NOMO-1 treated with DMSO at 0.1 percent for 48 hours (cell line): ENCODE measurements at regions not wholly inside any gene's neighbourhood (a gene's known extent, or its start where the extent isn't known, plus 50 kb on each side); places are given as distances from the start of the nearest gene placed in this dataset.
A peak's percentile ranks its signal among the peaks of the same experiment; 100 is the strongest.
"Not testable (repeated sequence)": the region's sequence is repeated elsewhere in the genome, so short reads cannot be mapped to it uniquely, and the experiment has no call there.

Source experiments
- DNase-seq: peaks from one replicate; lab custom pipeline; 2025; ENCODE audit not compliant: unreplicated experiment; lab: John Stamatoyannopoulos, UW

GRCh38 chr10:52539463-52539862 is 225.4 kb downstream of the DKK1 start:
- DNase-seq: no peak

GRCh38 chr10:52540479-52540984 is 226.5 kb downstream of the DKK1 start:
- DNase-seq: no peak

- no peak for DNase-seq
These were observed 227.0 kb downstream of the DKK1 start for GRCh38 chr10:52541006-52541473.

GRCh38 chr10:52542906-52543305 is 228.8 kb downstream of the DKK1 start:
- no peak for DNase-seq

- no peak for DNase-seq
These were observed 221.5 kb downstream of the MBL2 start for GRCh38 chr10:52551046-52551445.

- no peak for DNase-seq
These were observed 214.5 kb downstream of the MBL2 start for GRCh38 chr10:52558090-52558489.

- no peak for DNase-seq
These were observed 211.3 kb downstream of the MBL2 start for GRCh38 chr10:52561322-52561721.

GRCh38 chr10:52563360-52563759 is 209.2 kb downstream of the MBL2 start:
- DNase-seq: no peak

GRCh38 chr10:52566471-52567246 is 205.9 kb downstream of the MBL2 start:
- no peak for DNase-seq

- DNase-seq: no peak
These were observed 205.4 kb downstream of the MBL2 start for GRCh38 chr10:52567247-52567580.

GRCh38 chr10:52568309-52568708 is 204.3 kb downstream of the MBL2 start:
- DNase-seq: no peak

GRCh38 chr10:52570490-52570889 is 202.1 kb downstream of the MBL2 start:
- DNase-seq: no peak

GRCh38 chr10:52571018-52571417 is 201.6 kb downstream of the MBL2 start:
- no peak for DNase-seq

- DNase-seq: no peak
These were observed 200.9 kb downstream of the MBL2 start for GRCh38 chr10:52571516-52572182.

GRCh38 chr10:52573347-52573746 is 199.2 kb downstream of the MBL2 start:
- DNase-seq: no peak

- no peak for DNase-seq
These were observed 197.9 kb downstream of the MBL2 start for GRCh38 chr10:52574697-52575096.

GRCh38 chr10:52577047-52577446 is 195.5 kb downstream of the MBL2 start:
- no peak for DNase-seq

- DNase-seq: no peak
These were observed 193.6 kb downstream of the MBL2 start for GRCh38 chr10:52578871-52579405.

- not testable (repeated sequence) for DNase-seq
These were observed 190.9 kb downstream of the MBL2 start for GRCh38 chr10:52581636-52582035.

- no peak for DNase-seq
These were observed 189.2 kb downstream of the MBL2 start for GRCh38 chr10:52583336-52583735.

- DNase-seq: no peak
These were observed 185.9 kb downstream of the MBL2 start for GRCh38 chr10:52586710-52587109.

GRCh38 chr10:52597189-52597863 is 175.3 kb downstream of the MBL2 start:
- DNase-seq: peak; percentile 28
